ENCODE measurements at regions not wholly inside any gene's neighbourhood (a gene's known extent, or its start where the extent isn't known, plus 50 kb on each side); places are given as distances from the start of the nearest gene placed in this dataset.
"Not testable (repeated sequence)": the region's sequence is repeated elsewhere in the genome, so short reads cannot be mapped to it uniquely, and the experiment has no call there.

DNA sequence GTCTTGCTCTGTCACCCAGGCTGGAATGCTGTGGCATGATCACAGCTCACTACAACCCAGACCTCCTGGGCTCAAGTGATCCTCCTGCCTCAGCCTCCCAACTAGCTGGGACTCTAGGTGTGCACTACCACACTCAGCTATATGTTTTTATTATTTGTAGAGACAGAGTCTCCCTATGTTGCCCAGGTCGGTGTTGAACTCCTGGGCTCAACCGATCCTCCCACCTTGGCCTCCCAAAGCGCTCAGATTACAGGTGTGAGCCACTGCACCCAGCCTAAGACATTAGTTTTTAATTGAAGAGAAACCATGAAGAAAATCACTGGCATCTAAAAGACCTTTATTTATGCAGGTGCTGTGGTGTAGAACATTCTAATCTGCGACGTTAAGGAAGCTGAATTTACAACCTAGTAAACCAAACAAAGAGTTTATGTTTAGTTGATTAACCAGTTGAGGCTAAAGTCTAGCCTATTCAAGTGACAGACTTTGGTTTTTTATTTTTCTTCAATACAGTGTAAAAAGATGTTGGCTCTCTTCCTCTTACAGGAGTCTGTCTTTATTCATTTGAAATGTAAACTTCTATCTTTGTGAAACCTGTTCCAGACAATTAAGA, 52.5 kb upstream of the NBL1 start:
- no peak for DNase-seq

DNA sequence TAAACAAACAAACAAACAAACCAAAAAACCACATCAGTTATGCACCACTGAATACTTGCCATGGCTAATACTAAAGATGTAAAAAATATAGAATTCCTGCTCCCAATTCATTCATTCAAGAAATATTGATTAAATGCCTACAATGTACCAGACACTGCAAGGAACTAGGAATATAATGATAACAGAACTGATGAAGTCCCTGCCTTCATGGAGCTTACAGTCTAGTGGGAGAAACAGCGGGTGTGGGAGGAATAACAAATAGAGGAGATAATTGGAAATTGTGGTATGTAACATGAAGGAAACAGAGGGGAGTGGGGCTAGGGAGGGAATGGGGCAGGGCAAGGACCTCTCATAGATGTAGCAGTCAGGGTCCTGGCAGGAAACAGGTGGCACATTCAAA, 58.6 kb upstream of the NBL1 start:
- no peak for DNase-seq

DNA sequence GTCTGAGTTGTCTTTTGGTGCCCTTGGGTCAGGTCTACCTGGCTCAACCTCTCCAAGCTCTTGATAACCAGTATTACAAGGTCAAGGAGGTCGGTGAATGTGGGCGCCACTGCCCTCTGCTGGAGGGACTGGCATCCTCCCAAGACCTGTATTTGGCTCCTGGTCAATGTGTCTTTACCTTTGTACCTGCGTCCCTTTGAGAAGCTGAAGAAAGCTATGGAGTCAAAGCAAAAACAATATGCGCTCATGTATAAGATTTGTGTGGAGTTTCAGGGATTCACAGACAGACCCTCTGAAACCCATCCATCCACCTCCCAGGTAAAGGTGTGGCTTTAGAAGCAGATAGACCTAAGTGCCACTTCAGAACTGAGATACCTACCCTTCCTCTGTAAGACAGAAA, 61.8 kb upstream of the NBL1 start:
- DNase-seq: peak; percentile 81

DNA sequence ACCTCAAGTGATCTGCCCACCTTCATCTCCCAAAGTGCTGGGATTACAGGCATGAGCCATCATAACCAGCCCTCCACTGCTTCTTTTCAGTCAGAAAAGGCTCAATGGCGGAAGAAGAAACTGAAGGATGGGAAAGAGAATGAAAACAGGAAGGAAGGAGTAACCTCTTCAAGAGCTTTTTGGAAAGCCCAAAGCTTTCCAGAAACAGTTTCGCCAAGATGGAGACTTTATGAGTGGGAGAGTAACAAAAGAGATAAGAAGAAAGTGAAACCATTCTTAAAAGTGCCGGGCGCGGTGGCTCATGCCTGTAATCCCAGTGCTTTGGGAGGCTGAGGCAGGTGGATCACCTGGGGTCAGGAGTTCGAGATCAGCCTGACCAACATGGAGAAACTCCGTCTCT, 62.7 kb upstream of the NBL1 start:
- DNase-seq: no peak

DNA sequence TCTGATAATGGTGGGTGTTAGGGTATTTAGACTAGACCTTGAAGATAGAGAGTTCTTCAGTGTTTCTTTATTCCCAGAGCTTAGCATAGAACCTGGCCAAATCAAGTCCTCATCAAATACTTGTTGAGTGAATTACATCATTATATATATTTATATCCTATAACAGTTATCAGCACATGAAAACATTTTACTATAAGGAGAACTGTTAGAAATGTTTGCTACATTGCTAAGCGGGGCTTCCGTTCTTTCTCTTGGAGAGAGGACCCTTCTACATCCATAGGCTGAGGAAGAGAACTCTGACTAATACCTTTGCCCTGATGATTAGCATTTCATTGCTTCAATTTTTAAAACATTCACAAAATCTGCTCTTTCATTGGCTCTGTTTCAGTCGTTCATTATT, 66.5 kb upstream of the NBL1 start:
- DNase-seq: no peak

DNA sequence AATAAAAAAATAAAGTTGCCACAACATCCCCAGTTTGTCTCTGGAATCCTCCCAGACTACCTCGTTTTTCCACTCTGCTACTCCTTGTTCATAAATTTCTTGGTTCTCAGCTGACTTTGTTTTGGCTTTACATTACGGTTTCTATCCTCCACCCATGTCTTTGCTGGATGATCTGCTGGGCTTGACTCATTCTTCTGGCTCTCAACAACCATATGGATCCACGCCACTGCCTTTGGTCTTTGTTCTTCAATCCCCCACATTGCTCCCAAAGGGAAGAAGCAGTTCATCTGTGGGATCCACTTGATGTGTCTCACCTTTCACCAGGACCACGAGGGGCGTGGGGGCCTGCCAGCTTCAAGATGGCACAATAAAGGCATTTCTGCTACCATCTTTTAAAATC, 67.1 kb upstream of the NBL1 start:
- DNase-seq: no peak

DNA sequence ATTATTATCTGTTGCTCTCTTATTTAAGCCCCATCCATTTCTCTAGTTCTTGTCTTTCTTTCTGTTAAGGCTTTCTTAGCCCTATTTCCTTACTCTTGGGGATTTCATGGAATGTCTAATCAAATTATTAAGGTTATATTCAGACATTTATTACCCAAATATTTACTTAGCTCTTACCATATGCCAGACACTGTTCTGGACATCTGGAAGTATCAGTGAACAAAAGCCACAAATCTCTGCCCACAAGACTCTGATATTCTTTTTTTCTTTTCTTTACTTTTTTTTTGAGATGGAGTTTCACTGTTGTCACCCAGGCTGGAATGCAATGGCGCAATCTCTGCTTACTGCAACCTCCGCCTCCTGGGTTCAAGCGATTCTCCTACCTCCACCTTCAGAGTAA, 74.3 kb upstream of the NBL1 start:
- DNase-seq: no peak

DNA sequence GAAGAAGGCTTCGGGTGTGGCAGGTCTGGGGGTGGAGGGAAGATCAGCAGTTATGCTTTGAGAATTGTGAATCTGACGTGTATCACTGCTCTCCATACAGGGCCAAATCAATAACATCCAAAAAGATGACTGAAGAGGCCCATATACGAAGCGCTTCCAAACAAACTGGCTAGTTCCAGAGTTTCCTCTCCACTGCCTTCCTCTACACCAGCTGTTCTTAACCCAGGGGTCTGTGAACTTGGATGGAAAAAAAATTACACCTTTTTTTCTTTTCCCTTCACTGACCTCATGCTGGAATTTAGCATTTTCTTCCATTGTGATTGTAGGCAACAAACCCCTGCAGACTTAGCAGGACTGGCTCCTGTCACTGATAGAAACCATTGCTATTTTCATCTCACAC, 77.1 kb upstream of the NBL1 start:
- no peak for DNase-seq

DNA sequence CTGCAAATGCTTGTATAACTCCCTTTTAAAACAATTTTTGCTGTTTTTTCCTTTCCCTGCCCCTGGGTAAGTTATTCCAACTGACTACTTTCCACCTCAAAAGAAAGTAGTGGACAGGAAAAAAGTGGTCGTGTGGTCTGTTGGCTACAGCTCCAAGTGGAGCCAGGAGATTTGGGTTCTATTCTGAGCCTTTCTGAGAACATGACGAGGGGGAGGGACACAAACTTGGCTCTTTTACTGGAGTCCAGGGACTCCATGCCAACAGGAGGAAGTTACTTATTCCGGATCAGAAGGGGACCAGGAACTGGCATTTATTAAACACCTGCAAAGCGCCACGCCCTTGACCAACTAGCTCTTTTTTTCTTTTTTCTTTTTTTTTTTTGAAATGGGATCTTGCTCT, 79.0 kb upstream of the CAPZB start:
- DNase-seq: no peak

DNA sequence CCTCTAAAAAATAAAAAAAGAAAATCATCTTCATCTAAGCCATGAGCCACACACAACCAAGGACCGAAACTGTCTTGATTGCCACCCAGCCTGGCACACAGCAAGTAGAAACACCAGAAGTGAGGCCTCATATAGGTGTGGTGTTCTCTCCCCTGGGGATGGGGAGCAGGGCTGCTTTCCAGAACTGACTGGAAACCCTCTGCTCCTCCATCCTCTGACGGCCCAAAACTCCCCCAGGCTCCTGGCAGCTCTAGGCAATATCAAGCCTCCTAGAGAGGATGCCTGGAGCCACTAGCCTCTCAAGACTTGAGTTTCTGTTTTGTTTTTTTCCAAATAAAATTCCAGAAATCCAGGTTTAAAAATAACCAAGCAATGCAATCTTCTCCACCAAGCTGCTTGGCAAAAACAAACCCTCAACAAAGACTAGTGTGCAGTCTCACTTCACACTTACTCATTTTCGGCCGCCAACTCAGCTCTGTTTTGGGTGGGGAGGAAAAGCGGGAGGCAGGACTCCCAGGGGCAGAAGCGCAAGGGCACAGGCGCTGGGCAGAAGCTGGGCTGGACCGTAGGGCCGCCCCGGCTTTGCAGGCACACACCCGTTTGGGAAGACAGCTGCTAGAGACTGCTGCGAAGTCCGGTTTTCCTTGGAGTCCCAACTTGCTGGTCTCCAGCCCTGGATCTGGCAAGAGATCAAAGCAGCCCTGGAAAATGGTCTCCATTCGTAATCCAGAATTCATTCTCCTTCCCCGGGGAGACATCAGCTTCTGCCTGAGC, 78.2 kb upstream of the CAPZB start:
- no peak for DNase-seq

DNA sequence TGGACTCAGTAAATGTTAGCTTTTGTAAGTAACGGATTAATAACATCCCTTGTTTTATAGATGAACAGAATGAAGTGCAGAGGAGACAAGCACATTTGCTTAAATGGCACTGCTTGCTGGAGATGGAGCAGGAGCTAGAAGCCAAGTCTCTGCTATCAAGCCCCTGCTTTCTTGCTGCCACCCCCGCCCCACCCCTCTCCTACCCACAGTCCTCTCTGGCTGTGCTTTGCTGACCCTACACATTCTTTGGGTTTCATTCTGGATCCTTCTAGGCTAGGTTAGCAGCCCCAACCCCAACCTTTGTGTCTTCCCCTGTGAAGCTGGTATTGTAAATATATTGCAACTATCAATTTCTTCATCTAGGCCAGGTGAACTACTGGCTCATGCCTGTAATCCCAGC, 77.5 kb upstream of the CAPZB start:
- no peak for DNase-seq

DNA sequence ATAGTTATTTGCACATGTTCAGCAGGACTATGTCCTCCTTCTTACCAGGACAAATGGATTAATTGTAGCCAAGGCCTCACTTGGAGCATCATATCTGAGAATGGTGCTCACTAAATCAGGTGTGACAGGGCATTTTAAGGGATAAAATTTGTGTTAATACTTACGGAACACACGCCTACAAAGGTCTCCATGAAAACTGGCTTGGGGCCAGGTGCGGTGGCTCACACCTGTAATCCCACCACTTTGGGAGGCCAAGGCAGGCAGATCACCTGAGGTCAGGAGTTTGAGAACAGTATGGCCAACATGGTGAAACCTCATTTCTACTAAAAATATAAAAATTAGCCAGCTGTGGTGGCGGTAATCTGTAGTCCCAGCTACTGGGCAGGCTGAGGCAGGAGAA, 75.1 kb upstream of the CAPZB start:
- no peak for DNase-seq

DNA sequence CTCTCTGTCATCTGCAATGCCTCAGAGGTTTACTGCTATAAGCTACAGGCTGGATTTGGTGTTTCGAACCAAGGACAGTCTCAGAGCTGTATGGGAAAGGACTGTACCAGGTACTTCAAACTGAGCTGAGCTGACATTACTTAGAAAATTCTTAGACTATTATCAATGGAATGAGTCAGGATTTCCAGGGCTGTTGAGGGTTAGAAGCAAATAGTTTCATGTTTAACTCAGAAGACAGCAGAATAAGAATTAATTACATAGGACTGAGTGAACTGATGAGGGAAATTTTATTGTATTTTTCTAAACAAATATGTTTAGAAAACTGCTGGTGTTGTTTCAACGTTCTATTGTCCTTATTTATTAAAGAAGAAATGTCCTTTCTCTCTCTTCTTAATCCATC, 74.3 kb upstream of the CAPZB start:
- DNase-seq: no peak

DNA sequence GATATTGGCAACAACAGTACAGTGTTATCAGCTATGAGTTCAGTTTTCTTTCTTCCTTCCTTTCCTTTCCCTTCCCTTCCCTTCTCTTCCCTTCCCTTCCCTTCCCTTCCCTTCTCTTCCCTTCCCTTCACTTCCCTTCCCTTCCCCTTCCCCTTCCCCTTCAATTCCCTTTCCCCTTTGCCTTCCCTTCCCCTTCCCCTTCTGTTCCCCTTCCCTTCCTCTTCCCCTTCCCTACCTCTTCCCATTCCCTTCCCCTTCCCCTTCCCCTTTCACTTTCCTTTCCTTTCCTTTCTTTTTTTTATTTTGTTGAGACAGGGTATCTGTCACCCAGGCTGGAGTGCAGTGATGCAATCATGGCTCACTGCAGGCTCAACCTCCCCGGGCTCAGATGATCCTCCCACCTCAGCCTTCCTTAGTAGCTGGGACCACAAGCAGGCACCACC, 72.3 kb upstream of the CAPZB start:
- DNase-seq: no peak

DNA sequence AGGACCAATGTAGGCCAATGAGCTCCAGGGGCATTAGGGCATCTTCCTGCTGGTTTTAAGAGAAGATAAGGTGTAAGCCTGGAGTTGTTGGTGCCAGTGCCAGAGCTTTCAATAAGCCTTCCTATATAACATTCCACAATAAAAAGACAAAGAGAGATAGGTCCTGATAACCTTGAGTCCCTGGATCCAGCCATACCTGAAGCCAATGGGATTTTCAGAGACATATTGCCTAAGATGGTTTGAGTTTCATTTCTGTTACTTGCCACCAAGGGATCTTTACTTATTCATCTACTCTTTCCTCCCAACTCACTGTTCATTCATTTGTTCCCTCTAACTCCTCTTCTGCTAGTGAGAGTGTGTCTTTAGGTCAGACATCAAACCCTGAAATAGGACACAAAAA, 68.8 kb upstream of the CAPZB start:
- no peak for DNase-seq

DNA sequence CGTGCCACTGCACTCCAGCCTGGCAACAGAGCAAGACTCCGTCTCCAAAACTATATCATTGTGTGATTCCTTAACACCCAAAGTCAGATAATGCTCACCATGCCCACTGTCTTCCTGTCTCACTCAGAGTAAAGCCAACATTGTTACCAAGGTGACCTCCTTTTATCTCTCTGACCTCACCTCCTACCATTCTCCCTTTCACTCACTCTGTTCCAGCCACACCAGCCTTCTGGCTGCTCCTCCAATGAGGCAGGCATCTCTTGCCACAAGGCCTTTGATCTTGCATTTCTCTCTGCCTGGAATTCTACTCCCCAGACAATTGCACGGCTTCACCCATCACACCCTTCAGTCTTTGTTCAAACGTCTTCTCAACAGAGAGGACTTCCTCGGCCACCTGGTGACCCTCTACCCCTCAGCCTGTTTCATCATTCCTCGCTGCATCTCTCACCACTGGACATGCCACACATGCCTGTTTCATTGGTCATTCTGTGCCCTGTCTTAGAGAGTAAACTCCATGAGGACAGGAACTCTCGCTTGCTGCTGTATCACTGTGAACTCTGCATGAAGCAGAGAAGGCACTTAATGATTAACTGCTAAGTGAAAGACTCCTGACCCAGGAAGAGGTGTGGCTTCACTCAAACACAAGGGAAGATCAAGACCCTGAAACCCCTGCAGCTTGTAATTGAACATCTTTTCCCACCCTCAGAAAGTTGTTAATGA, 67.1 kb upstream of the CAPZB start:
- DNase-seq: no peak

DNA sequence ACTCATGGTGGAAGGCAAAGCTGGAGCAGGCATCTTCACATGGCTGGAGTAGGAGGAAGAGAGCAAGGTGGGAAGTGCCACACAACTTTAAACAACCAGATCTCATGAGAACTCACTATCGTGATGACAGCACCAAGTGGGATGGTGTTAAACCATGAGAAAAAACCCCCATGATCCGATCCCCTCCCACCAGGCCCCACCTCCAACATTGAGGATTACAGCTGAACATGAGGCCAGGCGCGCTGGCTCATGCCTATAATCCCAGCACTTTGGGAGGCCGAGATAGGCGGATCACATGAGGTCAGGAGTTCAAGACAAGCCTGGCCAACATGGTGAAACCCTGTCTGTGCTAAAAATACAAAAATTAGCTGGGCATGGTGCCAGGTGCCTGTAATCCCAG, 66.5 kb upstream of the CAPZB start:
- DNase-seq: not testable (repeated sequence)

DNA sequence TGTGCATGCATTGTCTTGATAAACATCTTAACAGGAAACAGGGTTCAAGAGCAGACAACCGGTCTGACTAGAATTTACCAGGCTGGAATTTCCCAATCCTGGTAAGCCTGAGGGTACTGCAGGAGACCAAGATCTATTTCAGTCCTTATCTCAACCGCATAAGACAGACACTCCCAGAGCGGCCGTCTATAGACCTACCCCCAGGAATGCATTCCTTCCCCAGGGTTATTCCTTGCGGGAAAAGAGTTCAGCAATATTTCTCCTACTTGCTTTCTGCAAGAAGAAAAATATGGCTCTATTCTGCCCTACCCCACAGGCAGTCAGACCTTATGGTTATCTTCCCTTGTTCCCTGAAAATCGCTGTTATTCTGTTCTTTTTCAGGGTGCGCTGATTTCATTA, 65.1 kb upstream of the CAPZB start:
- DNase-seq: not testable (repeated sequence)

DNA sequence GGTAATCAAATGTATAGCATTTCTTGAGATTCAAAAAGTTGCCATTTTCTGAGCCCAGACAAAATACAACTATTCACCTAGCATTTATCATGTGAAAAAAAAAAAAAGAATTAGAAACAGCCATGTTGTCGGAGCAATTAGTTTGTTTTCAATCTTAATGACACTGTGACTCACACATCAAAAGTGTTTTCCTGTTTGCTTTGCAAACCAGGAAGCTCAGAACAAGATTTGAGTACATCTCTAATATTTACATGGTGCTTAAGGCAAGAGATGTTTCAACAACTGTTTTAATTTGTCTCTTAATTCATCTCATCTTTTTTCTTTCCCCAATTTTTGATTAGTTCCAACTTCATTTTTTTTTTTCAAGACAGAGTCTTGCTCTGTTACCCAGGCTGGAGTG, 62.5 kb upstream of the CAPZB start:
- no peak for DNase-seq

DNA sequence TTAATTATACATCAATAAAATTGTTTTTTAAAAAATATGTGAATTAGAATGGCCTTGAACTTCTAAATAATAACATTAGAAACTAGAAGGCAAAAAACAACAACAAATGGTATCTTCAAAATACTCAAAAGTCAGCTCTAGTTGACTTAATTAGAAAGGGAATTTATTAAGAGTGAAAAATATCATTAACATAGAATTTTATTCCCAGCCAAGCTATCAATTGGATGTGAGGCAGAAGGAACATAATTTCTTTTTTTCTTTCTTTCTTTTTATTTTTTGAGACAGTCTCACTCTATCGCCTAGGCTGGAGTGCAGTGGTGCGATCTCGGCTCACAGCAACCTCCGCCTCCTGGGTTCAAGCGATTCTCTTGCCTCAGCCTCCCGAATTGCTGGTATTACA, 51.2 kb upstream of the CAPZB start:
- no peak for DNase-seq

DNA sequence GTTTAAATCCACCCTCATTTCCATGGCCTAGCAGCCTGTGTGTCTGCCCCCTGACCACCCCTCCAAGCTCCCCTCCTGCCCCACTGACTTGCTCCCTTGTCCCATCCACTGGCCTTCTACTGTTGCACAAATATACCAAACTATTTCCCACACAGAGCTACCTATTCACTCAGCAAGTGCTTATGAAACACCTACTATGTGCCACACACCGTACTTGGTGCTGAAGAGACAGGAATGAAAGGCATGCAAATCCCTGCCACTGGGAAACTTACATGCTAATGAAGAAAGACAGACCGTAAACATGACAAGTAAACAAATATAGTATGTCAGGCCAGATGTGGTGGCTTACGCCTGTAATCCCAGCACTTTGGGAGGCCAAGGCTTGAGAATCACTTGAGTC, 49.9 kb upstream of the CAPZB start:
- DNase-seq: no peak
